ENCODE measurements at regions not wholly inside any gene's neighbourhood (a gene's known extent, or its start where the extent isn't known, plus 50 kb on each side); places are given as distances from the start of the nearest gene placed in this dataset.

- Histone ChIP-seq H2BK20ac (ENCODE audit: low read depth, low read length, poor library complexity, severe bottlenecking) (no peak overlapping the region), H3K9ac (ENCODE audit: extremely low read depth, insufficient read length, low read length) (no peak overlapping the region), H3K18ac (ENCODE audit: insufficient read length, low read depth, low read length) (no peak overlapping the region), H3K23ac (ENCODE audit: insufficient read length, low read depth, low read length) (no peak overlapping the region), H3K9me3 (ENCODE audit: control insufficient read depth, low read depth, low read length) (no peaks in the 10 kb centered on the region), H2AFZ (ENCODE audit: low read length) (no peak overlapping the region), H2BK120ac (ENCODE audit: low read depth, low read length, poor library complexity, severe bottlenecking) (no peak overlapping the region), H3K79me1 (ENCODE audit: insufficient read depth, low read depth, low read length, poor library complexity, severe bottlenecking) (no peaks in the 10 kb centered on the region), H3K4me2 (ENCODE audit: insufficient read depth, insufficient read length, low read length) (no peak overlapping the region), H2BK15ac (ENCODE audit: low read depth, low read length) (no peak overlapping the region), H3K4ac (ENCODE audit: low read depth, low read length) (no peak overlapping the region), H3K14ac (ENCODE audit: insufficient read depth, low read length) (no peak overlapping the region), H4K20me1 (ENCODE audit: control insufficient read depth, insufficient read depth, insufficient read length) (no peaks in the 10 kb centered on the region), H4K91ac (ENCODE audit: insufficient read length, low read depth, low read length) (no peak overlapping the region), H3K27ac (ENCODE audit: insufficient read length, low read depth, low read length) (no peak overlapping the region), H2BK5ac (ENCODE audit: insufficient read length, low read length) (no peak overlapping the region), H3K4me1 (ENCODE audit: insufficient read depth, low read length) (no peaks in the 10 kb centered on the region), H2BK12ac (ENCODE audit: insufficient read length, low read depth, low read length) (no peak overlapping the region), H2AK5ac (ENCODE audit: insufficient read length, low read length) (no peak overlapping the region), H3K23me2 (ENCODE audit: insufficient read length, low read depth, low read length, poor library complexity, severe bottlenecking) (no peaks in the 10 kb centered on the region), H3K27me3 (ENCODE audit: insufficient read depth, low read length) (no peaks in the 10 kb centered on the region), H4K5ac (ENCODE audit: insufficient read length, low read depth, low read length) (no peak overlapping the region), H3K56ac (ENCODE audit: insufficient read length, low read depth, low read length) (no peak overlapping the region), H4K8ac (replicated peaks; ENCODE audit: insufficient read length, low read depth, low read length) (no peak overlapping the region), H3K79me2 (ENCODE audit: insufficient read depth, low read length) (no peaks in the 10 kb centered on the region), H3T11ph (ENCODE audit: low read length) (no peak overlapping the region)
- Mint-ChIP-seq H3K36me3 (ENCODE audit: insufficient read depth in 1 of 3, low read depth in 3 of 3) (no peaks in the 10 kb centered on the region), H3K27ac (no peak overlapping the region), H3K4me1 (no peaks in the 10 kb centered on the region), H3K4me3 (no peak overlapping the region), H3K27me3 (ENCODE audit: low read depth) (no peaks in the 10 kb centered on the region; the same call in 1 of the 2 replicates), H3K9me3 (no peaks in the 10 kb centered on the region)
- no peak for TF ChIP-seq CTCF (conservative IDR thresholded peaks at IDR 0.05)
- no CpG with 5 or more reads among the region's 6 CpGs for WGBS (ENCODE audit: extremely low coverage, insufficient read length, low lambda C conversion rate)
- no peak for DNase-seq
These were observed 93.2 kb upstream of the ADAMTS16 start for GRCh38 chr5:5046680-5047502.

All from H9 (cell line).